ENCODE measurements at regions not wholly inside any gene's neighbourhood (a gene's known extent, or its start where the extent isn't known, plus 50 kb on each side); places are given as distances from the start of the nearest gene placed in this dataset.

DNA sequence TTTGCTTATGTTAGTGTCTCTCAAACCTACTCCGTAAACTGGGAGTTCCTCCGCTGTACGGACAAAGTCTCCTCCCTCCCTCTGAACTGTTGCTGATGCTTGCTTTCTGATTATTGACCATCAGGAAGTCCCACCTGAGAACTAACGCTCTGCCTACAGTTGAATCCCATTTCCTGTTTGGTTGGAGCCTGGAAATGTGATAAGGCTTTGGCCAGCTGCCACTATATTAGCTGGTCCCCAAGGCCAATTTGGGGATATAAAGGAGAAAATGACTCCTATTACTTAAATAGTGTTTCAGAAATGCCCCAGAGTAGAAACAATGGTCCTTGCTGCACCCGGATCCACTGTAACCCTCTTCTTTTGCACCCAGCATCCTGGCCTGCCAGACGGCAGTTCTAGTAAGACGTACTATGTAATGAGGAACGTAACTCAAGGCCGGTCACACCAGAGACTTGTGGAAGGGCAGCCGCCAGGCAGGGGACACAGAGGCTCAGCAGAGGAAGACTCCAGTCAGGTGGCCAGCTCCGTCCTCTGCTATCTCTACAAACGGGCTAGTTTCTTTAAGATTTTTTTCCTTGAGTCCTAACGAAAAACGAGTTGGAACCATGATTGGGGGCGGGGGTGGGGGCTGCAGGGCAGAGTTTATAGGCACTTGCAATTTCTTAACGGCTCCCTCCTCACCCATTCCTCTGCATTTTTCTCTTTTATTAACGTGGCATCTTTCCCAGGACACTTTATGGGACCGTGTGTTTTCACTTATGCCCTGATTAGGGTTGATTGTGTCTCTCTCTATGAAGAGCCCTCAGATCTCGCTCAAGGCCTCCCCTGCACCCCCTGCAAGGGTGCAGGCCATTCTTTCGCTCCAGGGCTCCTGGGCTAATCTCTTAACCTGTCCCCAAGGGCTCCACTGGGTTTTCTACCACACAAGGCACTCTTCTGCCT lies 72.8 kb upstream of the CDON start:
- TF ChIP-seq TAF1 (IDR thresholded peaks at IDR 0.05; ENCODE audit: low read depth) (no peak), ZBTB7A (IDR thresholded peaks at IDR 0.05; ENCODE audit: low read depth) (no peak), EGR1 (IDR thresholded peaks at IDR 0.05) (no peak), RAD21 (IDR thresholded peaks at IDR 0.05; ENCODE audit: low read depth) (no peak), TCF12 (IDR thresholded peaks at IDR 0.05; ENCODE audit: low read depth) (no peak), USF1 (IDR thresholded peaks at IDR 0.05) (no peak), EP300 (IDR thresholded peaks at IDR 0.05; ENCODE audit: borderline replicate concordance) (no peak), YY1 (IDR thresholded peaks at IDR 0.05; ENCODE audit: low read depth) (no peak), FOXM1 (IDR thresholded peaks at IDR 0.05; ENCODE audit: borderline replicate concordance, low read depth) (no peak), CEBPB (IDR thresholded peaks at IDR 0.05) (no peak)
- TF ChIP-seq, protein P1, sequence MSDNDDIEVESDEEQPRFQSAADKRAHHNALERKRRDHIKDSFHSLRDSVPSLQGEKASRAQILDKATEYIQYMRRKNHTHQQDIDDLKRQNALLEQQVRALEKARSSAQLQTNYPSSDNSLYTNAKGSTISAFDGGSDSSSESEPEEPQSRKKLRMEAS (IDR thresholded peaks at IDR 0.05), result no peak
- TF ChIP-seq, protein P2, sequence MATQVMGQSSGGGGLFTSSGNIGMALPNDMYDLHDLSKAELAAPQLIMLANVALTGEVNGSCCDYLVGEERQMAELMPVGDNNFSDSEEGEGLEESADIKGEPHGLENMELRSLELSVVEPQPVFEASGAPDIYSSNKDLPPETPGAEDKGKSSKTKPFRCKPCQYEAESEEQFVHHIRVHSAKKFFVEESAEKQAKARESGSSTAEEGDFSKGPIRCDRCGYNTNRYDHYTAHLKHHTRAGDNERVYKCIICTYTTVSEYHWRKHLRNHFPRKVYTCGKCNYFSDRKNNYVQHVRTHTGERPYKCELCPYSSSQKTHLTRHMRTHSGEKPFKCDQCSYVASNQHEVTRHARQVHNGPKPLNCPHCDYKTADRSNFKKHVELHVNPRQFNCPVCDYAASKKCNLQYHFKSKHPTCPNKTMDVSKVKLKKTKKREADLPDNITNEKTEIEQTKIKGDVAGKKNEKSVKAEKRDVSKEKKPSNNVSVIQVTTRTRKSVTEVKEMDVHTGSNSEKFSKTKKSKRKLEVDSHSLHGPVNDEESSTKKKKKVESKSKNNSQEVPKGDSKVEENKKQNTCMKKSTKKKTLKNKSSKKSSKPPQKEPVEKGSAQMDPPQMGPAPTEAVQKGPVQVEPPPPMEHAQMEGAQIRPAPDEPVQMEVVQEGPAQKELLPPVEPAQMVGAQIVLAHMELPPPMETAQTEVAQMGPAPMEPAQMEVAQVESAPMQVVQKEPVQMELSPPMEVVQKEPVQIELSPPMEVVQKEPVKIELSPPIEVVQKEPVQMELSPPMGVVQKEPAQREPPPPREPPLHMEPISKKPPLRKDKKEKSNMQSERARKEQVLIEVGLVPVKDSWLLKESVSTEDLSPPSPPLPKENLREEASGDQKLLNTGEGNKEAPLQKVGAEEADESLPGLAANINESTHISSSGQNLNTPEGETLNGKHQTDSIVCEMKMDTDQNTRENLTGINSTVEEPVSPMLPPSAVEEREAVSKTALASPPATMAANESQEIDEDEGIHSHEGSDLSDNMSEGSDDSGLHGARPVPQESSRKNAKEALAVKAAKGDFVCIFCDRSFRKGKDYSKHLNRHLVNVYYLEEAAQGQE (IDR thresholded peaks at IDR 0.05; ENCODE audit: low read depth), result no peak
